ENCODE measurements at regions not wholly inside any gene's neighbourhood (a gene's known extent, or its start where the extent isn't known, plus 50 kb on each side); places are given as distances from the start of the nearest gene placed in this dataset.

- Histone ChIP-seq H3K27ac (ENCODE audit: low read length) (no peak overlapping the region), H3K27me3 (ENCODE audit: control insufficient read depth, insufficient read depth, low read length) (no peaks in the 10 kb centered on the region), H3K4me1 (ENCODE audit: control insufficient read depth, insufficient read depth, low read length) (no peaks in the 10 kb centered on the region), H3K9me3 (ENCODE audit: control insufficient read depth, insufficient read depth, low read depth, low read length) (no peaks in the 10 kb centered on the region), H3K36me3 (ENCODE audit: control insufficient read depth, insufficient read depth, low read length) (no peaks in the 10 kb centered on the region), H3K4me3 (ENCODE audit: low read depth in 2 of 2, low read length in 2 of 2) (no peak overlapping the region)
- in situ Hi-C loops (cut with HindIII; ENCODE audit: low pct_unique_long_range_greater_than_20kb, low sequenced_read_pairs) (no loop called here), intact Hi-C loops (cut with micrococcal nuclease; ENCODE audit: unreplicated experiment) (no loop called here)
- ChIA-PET POLR2A (no interaction called here), CTCF (no interaction called here)
- DNase-seq (ENCODE audit: low read depth, low spot score) (no peak), ATAC-seq (no peak)
- no TSS peak for BruUV-seq (replicated peaks)
- no peak for TF ChIP-seq CTCF (IDR thresholded peaks at IDR 0.05)
- TF ChIP-seq TCF7L2 (IDR thresholded peaks at IDR 0.05; ENCODE audit: low read depth, low read length) = no peak
- no peak for TF ChIP-seq SIN3A (IDR thresholded peaks at IDR 0.05; ENCODE audit: borderline replicate concordance, insufficient read depth, low read depth, low read length)
- TF ChIP-seq POLR2AphosphoS5 (IDR thresholded peaks at IDR 0.05; ENCODE audit: low read depth, low read length) = no peak
- TF ChIP-seq REST (IDR thresholded peaks at IDR 0.05; ENCODE audit: insufficient read depth in 1 of 2, low read depth in 2 of 2, low read length in 1 of 2) = no peak
These were observed 120.2 kb upstream of the CENPE start for GRCh38 chr4:103318327-103318726.

GRCh38 chr4:103308248-103308561 is 110.1 kb upstream of the CENPE start:
- intact Hi-C loops (cut with micrococcal nuclease; ENCODE audit: unreplicated experiment) = no loop called here
- Histone ChIP-seq H3K4me1 (ENCODE audit: control insufficient read depth, insufficient read depth, low read length) (no peaks in the 10 kb centered on the region), H3K4me3 (ENCODE audit: low read depth in 2 of 2, low read length in 2 of 2) (no peak overlapping the region), H3K36me3 (ENCODE audit: control insufficient read depth, insufficient read depth, low read length) (no peaks in the 10 kb centered on the region), H3K9me3 (ENCODE audit: control insufficient read depth, insufficient read depth, low read depth, low read length) (no peaks in the 10 kb centered on the region), H3K27ac (ENCODE audit: low read length) (no peak overlapping the region), H3K27me3 (ENCODE audit: control insufficient read depth, insufficient read depth, low read length) (no peaks in the 10 kb centered on the region)
- CTCF ChIA-PET = no interaction called here
- DNase-seq (ENCODE audit: low read depth, low spot score) (no peak), ATAC-seq (no peak)
- TF ChIP-seq SIN3A (IDR thresholded peaks at IDR 0.05; ENCODE audit: borderline replicate concordance, insufficient read depth, low read depth, low read length) (no peak), TCF7L2 (IDR thresholded peaks at IDR 0.05; ENCODE audit: low read depth, low read length) (no peak)
- BruUV-seq (replicated peaks) = no TSS peak
- POLR2A ChIA-PET = no interaction called here
- in situ Hi-C loops (cut with HindIII; ENCODE audit: low pct_unique_long_range_greater_than_20kb, low sequenced_read_pairs) = no loop called here

- H3K9me3 ChIP-seq (ENCODE audit: control insufficient read depth, insufficient read depth, low read depth, low read length) = no peaks in the 10 kb centered on the region
- TF ChIP-seq POLR2AphosphoS5 (IDR thresholded peaks at IDR 0.05; ENCODE audit: low read depth, low read length) (no peak), CTCF (IDR thresholded peaks at IDR 0.05) (no peak), TCF7L2 (IDR thresholded peaks at IDR 0.05; ENCODE audit: low read depth, low read length) (no peak), REST (IDR thresholded peaks at IDR 0.05; ENCODE audit: insufficient read depth in 1 of 2, low read depth in 2 of 2, low read length in 1 of 2) (no peak), SIN3A (IDR thresholded peaks at IDR 0.05; ENCODE audit: borderline replicate concordance, insufficient read depth, low read depth, low read length) (no peak)
- intact Hi-C loops (cut with micrococcal nuclease; ENCODE audit: unreplicated experiment) = no loop called here
- no peaks in the 10 kb centered on the region for H3K36me3 ChIP-seq (ENCODE audit: control insufficient read depth, insufficient read depth, low read length)
- no peak for DNase-seq (ENCODE audit: low read depth, low spot score)
- no peaks in the 10 kb centered on the region for H3K4me1 ChIP-seq (ENCODE audit: control insufficient read depth, insufficient read depth, low read length)
- no peak for ATAC-seq
- H3K27ac ChIP-seq (ENCODE audit: low read length) = no peak overlapping the region
- no peak overlapping the region for H3K4me3 ChIP-seq (ENCODE audit: low read depth in 2 of 2, low read length in 2 of 2)
- no TSS peak for BruUV-seq (replicated peaks)
- ChIA-PET POLR2A (no interaction called here), CTCF (no interaction called here)
- no peaks in the 10 kb centered on the region for H3K27me3 ChIP-seq (ENCODE audit: control insufficient read depth, insufficient read depth, low read length)
- in situ Hi-C loops (cut with HindIII; ENCODE audit: low pct_unique_long_range_greater_than_20kb, low sequenced_read_pairs) = no loop called here
These were observed 109.5 kb upstream of the CENPE start for GRCh38 chr4:103307453-103308247.
